GM21381 (cell line): ENCODE measurements at regions not wholly inside any gene's neighbourhood (a gene's known extent, or its start where the extent isn't known, plus 50 kb on each side); places are given as distances from the start of the nearest gene placed in this dataset.
"Not testable (repeated sequence)": the region's sequence is repeated elsewhere in the genome, so short reads cannot be mapped to it uniquely, and the experiment has no call there.

ENCODE experiments used
- ATAC-seq: cut with Tn5 transposase; IDR thresholded peaks from one replicate; pipeline ENCODE4 v1.9.1; 2021; ENCODE audit warnings: mild to moderate bottlenecking, moderate library complexity; ENCODE audit not compliant: unreplicated experiment

DNA sequence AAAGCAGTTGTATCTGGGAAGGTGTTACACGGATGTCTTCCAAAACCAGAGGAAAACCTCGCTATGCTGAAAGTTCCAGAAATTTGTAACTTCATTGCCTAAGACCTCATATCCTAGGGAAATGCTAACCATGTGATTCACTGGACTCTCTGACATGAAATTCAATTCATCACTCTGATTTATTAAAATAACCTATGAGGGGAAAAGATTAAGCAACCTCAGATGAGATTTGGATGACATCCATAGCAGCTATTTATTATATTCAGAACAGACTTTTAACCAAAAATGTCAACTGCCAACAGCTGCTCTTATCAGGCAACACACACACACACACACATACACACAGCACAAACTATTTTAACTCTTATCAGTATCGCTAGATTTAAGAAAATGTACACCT, 1006.4 kb upstream of the CTNND2 start:
- no peak for ATAC-seq

DNA sequence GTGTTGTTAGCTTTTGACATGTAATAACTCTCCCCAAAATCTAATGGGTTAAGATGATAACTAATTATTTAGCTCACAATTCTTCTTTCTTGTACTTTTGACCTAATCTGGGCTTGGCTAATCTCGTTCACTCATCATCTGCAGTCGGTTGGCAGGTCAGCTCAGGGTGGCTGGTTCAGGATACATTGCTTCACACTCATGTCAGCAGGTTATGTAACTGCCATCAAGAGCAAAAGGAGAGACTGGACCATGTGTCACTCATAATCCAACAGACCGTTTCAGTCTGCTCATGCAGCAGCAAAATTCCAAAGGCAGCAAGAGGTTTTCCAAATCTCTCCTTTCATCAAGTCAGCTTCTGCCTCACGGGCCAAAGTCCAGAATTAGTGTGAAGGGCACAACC, 998.4 kb upstream of the CTNND2 start:
- ATAC-seq: no peak

- ATAC-seq: no peak
Measured at GRCh38 chr5:12901696-12902095, 997.5 kb upstream of the CTNND2 start.

- no peak for ATAC-seq
Measured at GRCh38 chr5:12896086-12896485, 991.8 kb upstream of the CTNND2 start.

GRCh38 chr5:12885018-12885417, 980.8 kb upstream of the CTNND2 start:
- ATAC-seq: no peak

DNA sequence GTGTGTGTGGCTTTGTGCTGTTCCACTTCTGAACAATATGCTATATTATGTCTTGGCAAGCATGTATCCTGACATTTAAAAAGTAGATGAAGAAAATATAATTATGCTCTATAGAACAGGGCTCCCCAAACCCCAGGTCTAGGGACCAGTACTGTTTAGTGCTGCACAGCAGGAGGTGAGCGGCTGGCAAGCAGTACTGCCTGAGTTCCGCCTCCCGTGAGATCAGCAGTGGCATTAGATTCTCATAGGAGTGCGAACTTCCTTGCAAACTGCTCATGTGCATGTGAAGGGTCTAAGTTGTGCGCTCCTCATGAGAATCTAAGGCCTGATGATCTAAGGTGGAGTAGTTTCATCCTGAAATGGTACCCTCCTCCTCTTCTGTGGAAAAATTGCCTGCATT, 979.1 kb upstream of the CTNND2 start:
- no peak for ATAC-seq

- no peak for ATAC-seq
Measured at GRCh38 chr5:12876541-12877298, 972.5 kb upstream of the CTNND2 start.

DNA sequence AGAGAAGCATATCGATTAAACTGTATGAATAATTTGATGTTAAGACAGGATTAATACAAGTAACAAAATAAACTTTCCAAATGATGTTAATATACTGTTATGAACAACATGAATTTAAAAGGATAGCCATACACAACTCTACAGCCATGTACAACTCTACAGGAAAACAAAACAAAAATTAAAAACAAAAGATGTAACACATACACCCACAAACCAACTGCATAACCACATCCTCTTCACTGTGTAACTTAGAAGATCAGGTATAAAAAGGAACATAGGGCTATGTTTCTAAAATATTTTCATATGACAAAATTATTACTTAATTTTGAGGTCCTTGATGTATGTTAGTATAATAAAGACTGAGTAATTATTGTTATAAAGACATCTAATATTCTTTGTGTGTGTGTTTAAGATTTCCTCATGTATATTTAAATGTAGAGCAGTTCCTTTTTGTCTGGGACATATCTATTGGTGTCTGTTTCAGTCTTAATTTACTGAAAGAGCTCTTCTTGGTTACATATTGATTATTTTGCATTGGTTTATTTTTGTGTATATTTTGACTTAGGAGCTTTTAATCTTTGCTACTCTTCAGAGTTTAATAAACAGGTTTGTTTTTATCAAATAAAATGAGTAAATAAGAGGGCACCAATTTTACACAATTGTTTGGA, 966.8 kb upstream of the CTNND2 start:
- ATAC-seq: peak; percentile 77

DNA sequence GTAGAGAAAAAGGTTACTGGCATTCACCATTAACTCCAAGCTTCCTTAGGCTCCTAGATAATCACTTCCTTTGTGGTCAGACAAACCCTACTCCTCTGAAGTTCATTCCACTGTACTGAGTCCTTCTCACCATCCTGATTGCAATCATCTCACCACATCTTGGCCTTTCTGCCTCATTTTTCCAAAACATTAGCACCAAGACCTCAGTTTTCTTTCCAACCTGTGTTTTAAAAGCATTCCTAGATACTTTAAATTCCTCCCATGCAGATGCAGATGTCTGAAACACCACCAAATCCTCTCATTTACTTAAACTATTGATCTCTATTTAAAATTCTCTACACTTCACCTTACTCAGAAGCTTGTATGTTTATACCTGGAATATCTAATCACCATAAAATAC, 961.3 kb upstream of the CTNND2 start:
- no peak for ATAC-seq

- ATAC-seq: no peak
Measured at GRCh38 chr5:12861886-12862654, 957.8 kb upstream of the CTNND2 start.

DNA sequence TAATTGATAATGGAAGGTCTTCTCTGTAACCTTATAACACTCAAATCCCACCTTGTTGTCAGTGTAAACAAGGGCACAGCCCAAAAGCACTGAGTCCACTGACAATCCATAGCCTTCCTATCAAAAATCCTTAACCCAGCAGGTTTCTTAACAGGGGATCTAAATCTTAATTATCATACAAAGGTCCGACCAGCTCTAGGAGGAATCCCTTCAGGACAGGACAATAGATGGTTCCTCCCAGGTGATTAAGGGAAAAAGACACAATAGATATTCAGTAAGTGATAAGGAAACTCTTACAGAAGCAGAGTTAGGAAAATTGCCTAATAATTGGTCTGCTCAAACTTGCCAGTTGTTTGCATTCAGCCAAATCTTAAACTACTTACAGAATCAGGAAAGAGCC, 951.9 kb upstream of the CTNND2 start:
- ATAC-seq: not testable (repeated sequence)

- ATAC-seq: no peak
Measured at GRCh38 chr5:12854386-12854785, 950.1 kb upstream of the CTNND2 start.

GRCh38 chr5:12851761-12852160, 947.5 kb upstream of the CTNND2 start:
- ATAC-seq: no peak

DNA sequence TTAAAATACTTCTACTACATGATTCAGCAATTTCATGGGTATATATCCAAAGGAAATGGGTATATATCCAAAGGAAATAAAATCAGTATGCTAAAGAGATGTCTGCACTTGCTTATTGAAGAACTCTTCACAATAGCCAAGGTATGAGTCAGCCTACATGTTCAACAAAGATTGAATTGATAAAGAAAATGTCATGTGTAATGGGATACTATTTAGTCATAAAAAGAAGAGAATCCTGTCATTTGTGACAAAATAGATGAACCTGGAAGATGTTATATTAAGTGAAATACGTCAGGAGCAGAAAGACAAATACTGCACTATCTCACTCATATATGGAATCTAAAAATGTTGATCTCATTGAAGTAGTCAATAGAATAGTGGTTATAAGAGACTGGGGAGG, 944.5 kb upstream of the CTNND2 start:
- ATAC-seq: no peak

DNA sequence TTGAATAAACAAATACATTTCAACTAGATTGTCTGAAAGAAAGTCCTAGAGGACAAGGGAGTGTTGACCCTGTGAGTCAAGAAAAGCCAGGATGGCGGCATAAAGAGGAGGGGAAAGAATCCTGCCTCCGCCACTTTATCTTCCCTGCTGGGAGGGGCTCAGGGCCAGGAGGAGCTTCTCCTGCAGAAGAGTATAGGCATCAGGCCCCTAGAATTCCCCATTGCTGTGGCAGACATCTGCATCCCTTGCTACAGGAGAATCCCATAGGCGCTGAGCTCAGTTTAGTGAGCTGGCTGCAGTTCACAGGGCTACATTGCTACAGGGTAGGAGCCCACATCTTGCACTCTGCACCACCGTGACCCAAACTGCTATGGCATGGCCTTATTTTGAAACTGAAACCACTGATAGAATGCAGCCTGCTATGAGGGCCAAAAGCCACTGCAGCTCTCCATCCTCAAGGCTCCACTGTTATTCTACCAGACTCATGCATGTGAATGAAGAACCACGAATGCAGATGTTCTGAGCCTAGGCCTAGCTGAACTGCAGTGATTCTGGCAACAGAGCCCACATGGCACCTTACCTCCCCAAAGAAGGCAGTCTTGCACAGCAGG, 941.4 kb upstream of the CTNND2 start:
- no peak for ATAC-seq

DNA sequence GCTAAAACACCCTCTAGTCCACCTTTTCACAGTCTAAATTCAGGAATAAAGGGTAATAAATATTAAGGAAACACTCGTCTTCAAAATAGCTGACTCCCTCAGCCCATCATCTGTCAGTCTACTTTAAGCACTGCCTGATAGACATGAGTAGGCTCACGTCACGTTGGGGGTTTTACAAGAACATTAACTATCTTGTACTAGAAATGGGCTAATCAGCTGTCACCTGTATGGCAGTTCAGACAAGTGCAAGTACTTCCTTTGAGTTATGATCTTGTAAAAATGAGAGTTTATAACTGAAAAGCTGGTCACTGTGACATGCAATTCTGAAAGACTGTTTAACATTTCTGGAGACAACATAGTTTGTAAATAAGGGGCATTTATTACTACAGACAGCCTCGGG, 936.7 kb upstream of the CTNND2 start:
- no peak for ATAC-seq

DNA sequence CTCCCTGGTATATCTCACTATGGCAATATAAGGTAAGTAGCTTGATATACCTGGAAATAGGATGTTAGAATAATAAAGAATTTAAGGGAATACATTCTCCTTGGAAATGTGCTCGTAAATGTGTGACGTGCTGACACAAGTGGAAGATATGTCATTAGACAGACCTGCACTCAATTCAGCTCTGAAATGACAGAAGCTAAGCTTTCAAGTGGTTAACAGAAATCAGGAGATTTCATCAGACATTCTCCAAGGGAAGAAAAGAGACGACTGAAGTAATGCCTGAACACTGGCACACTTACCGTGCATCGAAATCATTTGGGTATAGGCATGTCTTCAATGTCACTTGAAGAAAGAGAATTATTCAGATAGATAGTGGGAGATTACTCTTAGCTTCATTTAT, 933.3 kb upstream of the CTNND2 start:
- no peak for ATAC-seq

DNA sequence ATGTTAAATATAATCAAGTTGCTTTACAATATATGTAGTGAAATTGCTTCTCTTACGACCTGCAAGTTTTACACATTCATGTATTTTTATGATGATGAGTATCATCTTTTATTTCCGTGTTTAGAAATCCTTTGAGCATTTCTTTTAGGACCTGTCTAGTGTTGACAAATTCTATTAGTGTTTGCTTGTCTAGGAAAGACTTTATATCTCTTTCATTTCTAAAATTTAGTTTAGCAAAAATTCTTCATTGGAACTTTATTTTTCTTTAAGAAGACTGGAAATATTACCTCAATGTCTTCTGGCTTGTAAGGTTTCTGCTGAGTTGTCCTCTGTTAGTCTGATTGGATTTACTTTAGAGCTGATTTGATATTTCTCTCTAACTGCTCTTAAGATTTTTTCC, 920.9 kb upstream of the CTNND2 start:
- no peak for ATAC-seq

DNA sequence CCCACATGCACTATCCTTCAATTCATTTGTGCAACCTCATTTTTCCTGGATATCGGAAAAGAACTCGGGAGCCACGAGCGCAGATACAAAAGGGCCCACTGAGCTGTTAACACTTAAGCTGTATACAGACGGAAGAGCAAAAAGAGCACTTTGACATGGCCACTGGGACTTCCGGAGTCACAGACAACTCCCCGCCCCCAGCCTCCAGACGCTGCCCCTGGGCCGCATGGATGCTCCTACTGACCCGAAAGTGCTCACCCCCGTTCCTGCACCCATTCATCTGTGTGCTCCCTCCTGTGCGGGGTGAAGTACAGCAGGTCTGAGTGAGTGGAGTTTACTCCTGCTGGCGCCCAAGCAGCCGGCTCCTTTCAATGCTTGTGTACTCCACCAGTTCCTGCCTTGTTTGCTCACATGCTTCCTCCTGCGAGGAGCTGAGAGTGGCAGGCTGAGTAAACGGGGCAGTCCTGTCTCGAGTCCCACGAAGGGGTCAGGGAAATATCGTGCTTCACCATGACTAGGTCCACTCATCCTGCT, 901.0 kb upstream of the CTNND2 start:
- ATAC-seq: no peak

- no peak for ATAC-seq
Measured at GRCh38 chr5:12799165-12799564, 894.9 kb upstream of the CTNND2 start.

GRCh38 chr5:12795333-12795663, 891.1 kb upstream of the CTNND2 start:
- no peak for ATAC-seq
